T-helper 2 cell treated with Interferon-gamma antibody and Interleukin-4, amounts not matched to agents 100 ng/mL and 5 ng/mL, for 36 hours (primary cell): ENCODE measurements at regions not wholly inside any gene's neighbourhood (a gene's known extent, or its start where the extent isn't known, plus 50 kb on each side); places are given as distances from the start of the nearest gene placed in this dataset.

Experiments
- intact Hi-C: fragments of 100-400 bp; cut with micrococcal nuclease; formaldehyde crosslinking; loops from one replicate; pipeline ENCODE4 v1.15.1; 2023

DNA sequence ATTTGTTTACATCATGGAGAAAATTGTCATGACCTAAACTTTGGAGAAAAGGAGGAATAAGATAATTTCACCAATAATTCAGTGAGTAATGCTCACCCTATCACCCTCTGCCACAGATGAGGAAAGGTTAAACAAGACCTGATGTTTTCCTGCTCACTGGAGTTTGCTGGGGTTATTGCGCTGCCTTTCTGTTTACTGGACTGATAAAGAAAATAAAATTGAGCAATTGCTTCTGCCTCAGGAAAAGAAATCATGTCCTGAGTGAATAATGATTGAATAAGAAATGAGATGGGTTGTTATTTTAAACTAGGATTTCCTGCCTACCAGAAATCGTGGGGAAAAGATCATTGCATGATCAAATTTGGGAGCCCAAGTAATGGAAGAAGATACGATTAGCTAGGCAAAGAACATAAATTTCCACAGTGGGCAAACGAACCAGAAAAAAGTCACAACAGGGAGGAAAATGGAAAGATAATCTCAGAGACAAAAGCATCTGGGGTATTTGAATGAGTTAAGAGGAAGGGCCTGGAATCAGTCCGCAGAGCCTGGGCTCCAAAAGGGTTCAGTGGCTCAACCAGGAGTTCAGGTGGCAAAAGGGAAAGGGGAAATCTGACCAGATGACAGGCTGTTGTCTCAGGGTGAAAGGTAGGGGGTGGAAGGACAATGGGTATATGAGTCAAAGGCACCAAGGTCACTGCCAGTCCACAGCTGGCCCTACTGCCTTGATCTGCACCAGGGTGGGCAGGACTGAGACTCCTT is 146.8 kb downstream of the FAM43A start:
- intact Hi-C loops: no loop called here

DNA sequence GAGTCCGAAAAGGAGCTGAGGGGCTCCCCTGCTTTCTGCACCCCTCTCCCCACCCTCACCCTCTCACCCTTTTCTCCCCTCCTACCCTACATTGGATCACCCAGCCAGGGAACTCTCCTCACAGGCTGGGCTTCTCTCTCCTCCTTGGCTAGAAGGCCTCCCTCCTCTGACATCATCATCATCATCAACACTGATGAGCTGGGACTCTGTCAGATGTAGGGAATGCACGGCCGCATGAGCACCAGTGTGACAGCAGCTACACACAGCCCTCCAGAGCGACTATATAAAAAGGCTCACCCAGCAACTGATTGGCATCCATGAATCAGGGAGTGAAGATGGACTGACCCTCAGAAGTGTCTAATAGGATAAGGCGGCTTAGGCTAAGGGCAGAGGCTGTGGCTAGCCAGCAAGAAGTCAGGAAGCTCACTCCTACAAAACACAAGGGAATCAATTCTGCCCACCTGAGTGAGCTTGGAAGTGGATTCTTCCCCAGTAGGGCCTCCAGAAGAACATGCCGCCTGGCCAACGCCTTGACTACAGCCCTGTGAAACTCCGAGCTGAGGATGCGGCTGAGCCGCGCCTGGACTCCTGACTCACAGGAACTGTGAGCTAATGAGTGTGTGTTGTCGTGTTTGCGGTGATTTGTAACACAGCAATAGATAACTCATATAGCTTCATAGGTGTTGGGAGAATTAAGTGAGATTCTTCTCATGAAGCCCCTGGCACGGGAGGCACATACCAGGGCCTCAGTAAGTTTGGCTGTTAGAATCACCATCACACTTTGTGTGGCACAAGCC is 147.6 kb downstream of the FAM43A start:
- intact Hi-C loops: no loop called here

DNA sequence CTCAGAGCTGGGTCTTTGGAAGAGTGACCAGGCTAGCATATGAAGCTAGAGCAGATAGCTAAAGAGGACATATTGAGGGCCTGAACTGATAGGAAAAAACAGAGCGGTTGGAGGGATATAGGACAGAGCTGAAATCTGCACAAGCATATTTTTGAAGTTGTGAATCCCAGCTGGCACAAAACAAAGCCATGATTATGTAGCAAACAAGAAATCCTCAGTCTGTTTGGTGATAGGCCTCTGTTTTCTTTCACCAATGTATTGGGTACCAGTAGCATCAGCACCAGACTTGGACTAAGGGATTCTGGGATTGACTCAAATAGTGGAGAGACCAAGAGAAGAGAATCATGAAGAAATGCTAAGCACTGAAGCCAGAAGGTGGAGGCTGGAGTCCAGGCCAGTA is 151.0 kb downstream of the FAM43A start:
- intact Hi-C loops: no loop called here

DNA sequence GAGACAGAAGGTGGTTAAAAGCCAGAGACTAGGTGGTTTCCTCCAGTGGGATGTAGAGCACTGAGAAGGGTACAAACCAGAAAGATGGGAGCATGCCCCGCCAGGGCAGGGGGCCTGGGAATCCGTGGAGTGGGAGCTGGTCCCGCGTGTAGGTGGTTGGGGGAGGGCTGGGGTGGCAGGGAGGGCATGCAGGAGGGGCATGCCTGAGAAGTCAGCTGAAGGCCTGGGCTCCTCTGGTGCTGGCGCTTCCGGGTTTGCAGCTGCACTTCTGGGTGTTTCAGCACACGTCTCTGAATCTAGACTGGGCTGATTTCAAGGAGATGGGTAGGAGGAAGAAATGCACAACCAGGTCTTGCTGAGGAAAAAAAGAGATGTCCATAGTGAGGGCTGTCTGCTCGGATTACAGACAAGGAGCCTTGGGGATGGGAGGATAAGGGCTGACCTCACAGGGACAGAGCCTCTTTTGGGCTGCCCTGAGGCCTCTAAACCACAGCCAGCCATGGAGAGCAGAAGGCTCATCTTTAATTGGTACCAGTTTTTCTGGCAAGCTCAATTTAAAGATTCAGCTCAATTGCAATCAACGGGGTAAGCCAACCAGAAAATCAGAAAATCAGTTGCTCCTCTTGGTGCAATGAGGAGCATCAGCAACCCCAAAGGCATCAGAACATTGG is 151.9 kb downstream of the FAM43A start:
- intact Hi-C loops: no loop called here

DNA sequence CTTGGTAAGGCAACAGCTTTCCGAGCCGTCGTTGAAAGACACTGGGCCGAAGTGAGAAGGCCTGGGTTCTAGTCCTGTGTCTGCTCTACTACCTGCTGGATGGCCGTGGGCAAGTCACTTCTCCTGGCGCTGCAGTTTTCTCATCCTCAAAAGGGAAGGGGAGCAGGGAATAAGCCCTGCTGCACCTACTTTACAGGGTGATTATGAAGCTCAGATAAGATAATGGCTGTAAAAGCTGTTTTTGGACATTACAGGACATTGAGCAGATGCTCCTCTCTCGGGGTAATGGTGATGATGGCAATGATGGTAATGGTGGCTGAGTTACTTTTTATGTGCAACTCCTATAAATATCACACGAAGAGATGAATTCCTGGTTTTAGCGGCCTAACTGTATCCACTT is 152.6 kb downstream of the FAM43A start:
- intact Hi-C loops: no loop called here

DNA sequence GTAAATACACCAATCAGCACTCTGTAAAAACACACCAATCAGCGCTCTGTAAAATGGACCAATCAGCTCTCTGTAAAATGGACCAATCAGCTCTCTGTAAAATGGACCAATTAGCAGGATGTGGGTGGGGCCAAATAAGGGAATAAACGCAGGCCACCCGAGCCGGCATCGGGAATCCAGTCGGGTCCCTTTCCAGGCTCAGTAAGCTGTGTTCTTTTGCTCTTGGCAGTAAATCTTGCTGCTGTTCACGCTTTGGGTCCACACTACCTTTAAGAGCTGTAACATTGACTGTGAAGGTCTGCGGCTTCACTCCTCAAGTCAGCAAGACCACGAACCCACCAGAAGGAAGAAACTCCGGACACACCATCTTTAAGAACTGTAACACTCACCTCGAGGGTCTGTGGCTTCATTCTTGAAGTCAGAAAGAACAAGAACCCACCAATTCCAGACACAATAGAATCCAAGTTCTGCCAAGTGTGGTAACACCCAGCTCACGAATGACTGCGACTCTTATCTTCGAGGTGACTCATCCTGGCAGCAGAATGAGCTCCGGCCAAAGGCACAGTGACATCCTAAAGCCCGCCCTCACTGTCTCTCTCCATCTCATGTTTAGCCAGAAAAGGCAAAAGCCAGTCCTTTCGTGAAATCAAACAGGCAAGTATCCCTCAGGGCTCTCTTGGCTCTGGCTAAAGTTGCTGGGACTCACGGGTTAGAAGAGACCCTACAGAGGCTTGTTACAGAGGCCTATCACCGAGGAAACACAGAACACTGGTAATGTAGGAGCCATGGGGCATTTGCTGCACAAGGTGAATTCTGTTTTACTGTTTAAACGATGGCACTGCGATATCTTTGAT is 155.2 kb downstream of the FAM43A start:
- intact Hi-C loops: no loop called here

DNA sequence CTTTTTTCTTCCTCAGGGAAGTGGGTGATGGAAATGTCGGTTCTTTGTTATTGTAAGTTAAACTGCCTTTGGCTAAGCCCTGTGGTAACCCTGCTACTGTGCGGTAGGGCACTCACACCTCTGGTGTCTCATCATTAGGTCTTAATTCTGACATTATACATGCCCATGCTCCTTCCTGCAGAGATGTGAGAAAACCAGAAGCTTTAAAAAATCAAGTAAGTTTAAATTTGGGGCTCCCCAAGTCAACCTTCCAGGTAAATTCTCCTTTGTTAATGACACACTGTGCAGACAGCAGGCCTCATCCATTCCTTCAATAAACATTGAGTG is 155.8 kb downstream of the FAM43A start:
- intact Hi-C loops: no loop called here

DNA sequence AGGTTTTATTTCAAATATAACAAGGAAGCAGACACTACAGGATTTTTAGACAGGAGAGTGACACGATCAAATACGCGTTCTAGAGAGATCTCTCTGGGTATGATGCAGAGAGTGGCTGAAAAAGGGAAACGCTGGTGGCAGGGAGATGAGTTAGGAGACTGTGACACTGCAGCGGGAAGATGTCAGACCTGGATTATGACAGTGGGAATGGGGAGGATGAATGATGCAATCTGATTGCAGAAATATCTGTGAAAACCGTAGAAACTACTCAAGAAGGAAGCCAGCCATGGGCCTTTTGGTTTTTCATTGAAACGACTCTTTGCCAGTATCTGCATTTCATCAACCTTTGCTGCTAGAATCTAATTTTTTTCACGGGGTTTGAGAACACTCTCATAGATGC is 157.9 kb downstream of the FAM43A start:
- intact Hi-C loops: no loop called here

DNA sequence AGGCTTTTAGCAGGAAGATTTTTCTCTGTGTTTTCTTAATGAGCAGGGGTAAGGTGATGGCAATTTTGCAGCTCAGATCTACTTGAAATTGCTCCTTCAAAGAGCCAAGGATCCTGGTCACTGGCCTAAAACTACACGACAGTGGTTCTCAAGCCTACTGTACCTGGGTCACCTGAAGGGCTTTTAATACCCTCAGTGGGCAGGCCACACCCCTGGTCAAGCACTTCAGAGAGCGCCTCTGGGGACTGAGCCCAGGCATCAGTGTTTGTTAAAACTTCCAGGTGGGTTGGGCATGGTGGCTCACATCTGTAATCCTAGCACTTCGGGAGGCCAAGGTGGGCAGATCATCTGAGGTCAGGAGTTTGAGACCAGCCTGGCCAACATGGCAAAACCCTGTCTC is 158.4 kb downstream of the FAM43A start:
- intact Hi-C loops: no loop called here

DNA sequence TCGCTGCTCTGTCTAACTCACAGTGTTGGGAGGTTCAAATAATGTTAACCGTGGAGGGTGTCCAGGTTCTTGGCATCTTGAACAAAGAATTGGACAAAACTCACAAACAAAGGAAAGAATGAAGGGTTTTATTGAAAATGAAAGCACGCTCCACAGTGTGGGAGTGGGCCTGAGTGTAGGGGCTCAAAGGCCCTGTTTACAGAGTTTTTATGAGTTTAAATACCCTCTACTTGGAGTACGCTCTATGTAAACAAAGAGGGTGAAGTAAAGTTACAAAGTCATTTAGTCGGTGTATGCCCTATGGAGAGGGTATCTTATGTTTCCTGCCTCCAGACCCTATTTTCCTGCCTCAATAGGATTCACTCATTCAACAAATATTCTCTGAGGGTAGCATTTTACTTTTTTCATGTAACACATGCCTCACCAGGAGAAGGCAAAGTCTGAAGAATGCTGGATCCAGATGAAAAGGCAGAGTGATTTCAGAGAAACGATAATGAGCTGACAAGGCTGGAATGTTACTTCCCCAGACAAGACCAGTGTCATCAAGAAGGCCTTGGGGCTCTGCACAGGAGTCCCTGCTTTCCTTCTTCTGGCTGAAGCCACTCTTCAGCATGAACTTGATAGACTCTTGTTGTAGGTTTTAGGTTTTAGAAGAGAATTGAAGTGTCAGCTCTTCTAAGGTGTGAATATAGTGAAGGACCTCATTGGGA is 163.6 kb downstream of the FAM43A start:
- intact Hi-C loops: no loop called here

DNA sequence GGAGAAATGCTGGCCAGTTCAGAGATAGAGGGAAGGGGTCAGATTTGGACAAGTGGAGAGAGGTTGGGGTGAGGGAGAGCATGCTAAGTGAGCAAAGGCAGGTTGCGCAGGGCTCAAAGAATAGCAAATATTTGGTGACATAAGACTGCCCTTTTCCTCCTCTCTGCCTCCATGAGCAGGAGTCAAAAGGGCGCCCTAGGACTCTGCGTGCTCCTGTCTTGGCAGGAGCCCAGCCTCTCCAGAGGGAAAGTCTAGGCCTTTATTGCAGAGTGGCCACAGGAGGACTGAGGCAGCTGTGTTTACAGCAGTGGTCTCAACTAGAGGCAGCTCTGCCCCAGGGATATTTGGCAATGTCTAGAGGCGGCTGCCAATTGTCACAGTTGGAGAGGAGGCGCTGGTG is 165.6 kb downstream of the FAM43A start:
- intact Hi-C loops: no loop called here

DNA sequence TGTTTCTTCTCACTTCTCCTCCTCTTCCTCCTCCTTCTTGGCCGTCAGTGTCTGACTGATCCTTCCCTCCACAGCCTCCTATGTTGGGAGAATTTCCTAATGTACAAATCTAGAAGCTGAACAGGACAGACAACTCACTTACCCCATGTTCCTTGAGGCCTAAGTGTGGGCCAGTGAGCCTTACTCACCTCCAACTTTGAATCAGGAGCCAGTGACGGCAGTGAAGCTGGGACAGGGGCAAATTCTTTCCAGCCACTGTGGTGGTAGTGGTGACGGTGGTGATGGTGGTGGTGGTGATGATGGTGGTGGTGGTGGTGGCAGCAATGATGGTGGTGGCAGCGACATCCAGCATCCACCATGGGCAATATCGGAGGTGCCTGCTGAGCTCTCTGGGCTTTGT is 166.3 kb downstream of the FAM43A start:
- intact Hi-C loops: no loop called here

DNA sequence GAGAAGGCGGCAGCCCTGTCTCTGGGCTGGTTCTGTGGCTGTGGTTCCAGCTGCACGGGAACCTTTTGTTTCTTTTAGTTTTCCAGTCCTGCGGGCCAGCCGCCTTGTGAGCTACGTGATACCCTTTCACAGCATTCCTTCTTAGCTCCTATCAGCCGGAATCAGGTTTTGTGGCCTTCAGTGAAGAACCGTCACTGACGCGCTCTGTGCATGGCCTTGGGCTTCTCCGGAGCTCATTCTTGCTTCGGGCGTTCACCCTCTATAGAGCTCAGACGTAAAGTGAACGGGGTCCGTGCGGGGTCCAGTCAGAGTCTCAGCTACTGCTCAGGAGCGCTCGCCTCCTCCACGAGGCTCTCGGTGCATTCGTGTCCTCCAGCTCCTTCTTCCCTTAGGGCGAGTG is 166.7 kb downstream of the FAM43A start:
- intact Hi-C loops: no loop called here

DNA sequence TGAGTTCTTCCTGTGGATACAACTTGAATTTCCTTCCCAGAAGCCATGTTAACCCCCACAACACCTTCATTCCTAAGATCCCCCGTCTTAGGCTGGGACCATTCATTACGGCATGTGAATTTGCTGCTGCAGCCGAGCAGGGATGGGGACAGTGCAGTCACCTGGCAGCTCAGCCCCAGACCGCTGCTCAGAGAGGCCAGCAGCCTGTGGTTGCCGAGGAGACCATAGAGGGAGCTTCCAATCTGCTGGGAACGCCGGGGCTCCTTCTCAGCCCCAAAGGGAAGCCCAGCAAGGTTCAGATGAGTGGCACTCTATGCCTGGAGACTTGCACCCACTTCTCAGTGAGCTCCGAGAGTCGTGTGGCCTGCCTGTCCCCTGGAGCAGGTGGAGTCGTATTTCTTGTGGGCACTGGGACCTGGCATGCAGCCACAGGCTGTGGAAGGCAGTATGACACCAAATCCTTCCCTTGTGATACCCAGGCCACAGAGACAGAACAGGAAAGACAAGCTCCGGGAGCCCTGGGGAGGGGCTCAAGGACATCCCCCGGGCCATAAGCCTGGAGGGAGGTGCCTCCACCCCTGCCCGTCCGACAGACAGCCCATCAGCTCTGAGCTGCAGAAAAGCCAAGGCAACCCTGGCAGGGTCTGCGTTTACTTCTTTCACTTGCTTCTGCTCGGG is 167.3 kb downstream of the FAM43A start:
- intact Hi-C loops: no loop called here

DNA sequence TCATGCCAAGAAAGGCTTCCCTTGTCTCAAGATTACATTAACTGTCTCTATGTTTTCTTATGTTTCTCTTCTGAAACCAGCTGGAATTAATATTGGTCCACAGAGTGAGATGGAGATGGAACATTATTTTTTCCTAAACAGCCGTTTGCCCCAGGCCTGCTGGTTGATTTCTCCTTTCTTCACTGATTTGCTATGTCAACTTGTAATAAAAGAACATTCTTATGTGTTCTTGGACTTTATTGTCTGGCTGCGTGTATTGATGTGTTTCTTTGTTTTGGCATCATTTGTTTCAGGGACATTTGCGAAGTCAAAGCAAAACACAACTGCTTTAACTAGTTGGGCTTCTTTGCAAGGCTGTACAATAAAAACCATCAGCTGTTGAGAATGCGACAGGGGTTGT is 168.5 kb downstream of the FAM43A start:
- intact Hi-C loops: no loop called here

DNA sequence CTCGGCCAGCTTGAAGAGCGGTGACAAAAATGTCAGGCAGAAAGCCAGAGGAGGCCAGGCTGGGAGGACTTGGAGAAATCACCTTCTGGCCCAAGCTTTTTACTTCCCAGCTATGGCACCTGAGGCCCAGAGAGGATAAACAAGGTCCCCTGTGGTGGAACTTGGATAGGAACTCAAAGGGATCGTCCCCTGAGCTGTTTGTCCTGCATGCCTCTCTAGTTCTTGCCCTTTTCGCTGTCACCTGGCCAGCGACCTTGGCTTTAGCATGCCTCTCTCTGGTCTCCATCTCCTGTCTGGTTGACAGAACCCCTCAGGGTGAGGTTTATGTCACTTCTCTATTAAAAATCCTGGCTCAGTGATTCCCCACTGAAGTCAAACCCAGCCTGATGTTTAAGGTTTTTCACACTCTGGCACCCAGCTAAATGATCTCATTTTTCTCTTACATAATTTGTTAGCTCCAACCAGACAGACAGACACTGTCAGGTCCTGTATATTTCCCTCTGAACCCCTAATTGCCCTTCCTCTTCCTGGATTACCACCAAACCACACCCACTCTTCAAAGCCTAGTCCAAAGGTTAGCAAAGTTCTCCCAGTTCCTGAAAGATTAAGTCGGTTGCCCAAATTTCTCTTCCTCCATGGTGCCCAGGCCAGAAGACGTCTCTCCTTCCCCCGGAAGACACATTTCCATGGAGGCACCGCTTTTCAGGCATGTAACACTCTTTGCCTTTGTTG is 169.1 kb downstream of the FAM43A start:
- intact Hi-C loops: no loop called here

DNA sequence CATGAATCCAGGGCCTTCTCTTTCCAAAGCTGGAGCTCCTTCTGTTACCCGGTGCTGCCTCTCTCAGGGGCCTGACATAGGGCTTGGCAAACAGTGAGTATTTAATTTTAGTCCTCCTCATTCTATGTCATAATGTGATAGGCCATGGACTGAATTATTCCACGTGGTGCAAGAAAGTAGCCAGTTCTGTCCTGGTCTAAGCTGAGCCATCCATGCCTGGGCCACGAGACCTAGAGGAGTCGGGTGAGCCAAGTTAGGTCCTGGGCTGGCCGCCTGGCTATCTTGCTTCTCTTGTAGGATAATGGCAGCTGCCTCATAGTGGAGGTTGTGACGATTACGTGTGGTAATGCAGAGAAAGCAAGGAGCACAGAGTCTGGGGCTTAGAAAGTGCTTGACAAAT is 170.6 kb downstream of the FAM43A start:
- intact Hi-C loops: no loop called here

DNA sequence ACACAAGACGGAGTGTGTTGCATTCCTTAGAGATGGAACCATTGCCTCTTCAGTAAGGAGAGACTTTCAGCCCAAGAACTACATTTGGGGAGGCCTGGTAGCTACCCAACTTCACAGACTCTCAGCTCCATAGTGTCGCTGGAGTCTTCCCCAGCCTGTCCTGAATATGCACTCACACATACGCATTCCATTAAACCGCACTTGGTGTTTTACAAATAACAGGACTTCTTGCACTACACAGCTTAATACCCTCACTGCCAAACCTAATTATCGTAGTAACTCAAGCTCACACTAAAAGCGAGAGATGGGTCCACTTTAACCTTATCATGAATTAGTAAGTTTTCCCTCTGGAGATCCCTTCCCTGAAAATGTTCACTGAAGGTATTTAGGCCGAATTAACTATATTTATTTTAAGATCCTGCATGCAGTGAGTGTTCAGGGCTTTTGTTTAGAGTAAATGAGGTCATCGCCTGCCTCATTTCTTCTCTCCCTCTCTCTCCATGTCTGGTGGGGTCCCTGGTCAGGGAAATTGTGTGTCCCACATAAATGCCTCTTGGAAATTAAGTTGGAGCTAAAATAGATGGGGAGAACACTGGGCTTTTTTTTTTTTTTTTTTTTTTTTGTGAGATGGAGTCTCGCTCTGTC is 171.9 kb downstream of the FAM43A start:
- intact Hi-C loops: no loop called here

DNA sequence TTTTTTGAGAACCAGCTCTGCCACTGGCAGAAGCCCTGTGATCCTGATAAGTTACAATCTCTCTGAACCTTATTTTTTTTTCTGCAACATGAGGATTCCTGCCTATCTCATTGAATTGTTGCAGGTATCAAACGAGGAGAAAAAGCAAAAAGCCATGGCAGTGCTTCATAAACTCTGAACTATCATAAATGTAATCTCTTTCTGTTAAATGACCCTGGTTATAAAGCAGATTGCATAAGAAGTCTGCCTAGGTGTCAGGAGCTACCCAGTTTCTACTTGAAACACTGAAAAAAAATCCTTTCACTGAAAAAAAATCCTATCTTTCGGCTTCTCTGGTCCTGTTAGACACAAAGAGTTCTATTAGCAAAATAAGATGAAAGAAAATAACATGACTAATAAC is 172.7 kb downstream of the FAM43A start:
- intact Hi-C loops: no loop called here
